GM12891 (cell line): ENCODE measurements at regions not wholly inside any gene's neighbourhood (a gene's known extent, or its start where the extent isn't known, plus 50 kb on each side); places are given as distances from the start of the nearest gene placed in this dataset.

Experiments
- POLR2A ChIP-seq: IDR thresholded peaks from 2 replicates; pipeline ENCODE4 v1.6.1; 2011; ENCODE audit warnings: low read depth, low read length, control low read depth
- POLR2AphosphoS5 ChIP-seq: IDR thresholded peaks from 2 replicates; pipeline ENCODE4 v1.6.1; 2011; ENCODE audit warnings: low read depth, low read length, control low read depth
- SPI1 ChIP-seq: IDR thresholded peaks from 2 replicates; pipeline ENCODE4 v1.6.1; 2011; ENCODE audit warnings: low read depth, low read length, control low read depth
- TAF1 ChIP-seq: IDR thresholded peaks from 2 replicates; pipeline ENCODE4 v1.6.1; 2011; ENCODE audit warnings: low read depth, low read length, control low read depth

DNA sequence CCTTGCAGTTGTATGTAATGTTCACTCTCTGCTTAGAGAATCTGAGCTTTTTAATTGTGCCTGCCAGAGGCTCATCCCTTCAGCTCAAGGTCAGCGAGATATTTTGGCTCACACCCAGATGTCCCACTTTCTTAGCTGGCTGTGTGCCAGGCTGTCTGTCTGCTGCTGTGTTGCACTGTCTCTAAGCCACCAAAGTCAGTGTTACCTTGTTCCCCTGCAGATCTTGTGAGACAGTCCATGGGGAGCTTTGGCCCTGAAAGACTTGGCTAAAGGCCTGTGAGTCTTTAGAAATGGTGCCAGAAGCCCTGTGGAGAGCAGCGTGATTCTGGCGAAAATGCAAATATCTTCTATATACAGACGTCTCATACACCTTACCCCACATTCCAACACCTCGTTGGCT, 293.7 kb downstream of the TTC6 start:
- TF ChIP-seq TAF1 (no peak), POLR2AphosphoS5 (no peak), POLR2A (no peak), SPI1 (no peak)
